Activated CD8-positive, alpha-beta T cell treated with anti-CD3 and anti-CD28 coated beads for 36 hours (primary cell): ENCODE measurements at regions not wholly inside any gene's neighbourhood (a gene's known extent, or its start where the extent isn't known, plus 50 kb on each side); places are given as distances from the start of the nearest gene placed in this dataset.
"Not testable (repeated sequence)": the region's sequence is repeated elsewhere in the genome, so short reads cannot be mapped to it uniquely, and the experiment has no call there.

ENCODE experiments used
- ATAC-seq: fragments of 200-7000 bp; cut with Tn5 transposase; one replicate; pipeline ENCODE4 v1.10.0; 2021; ENCODE audit warnings: mild to moderate bottlenecking, moderate library complexity
- CTCF ChIA-PET: fragments of 350-600 bp; sonication (Branson Sonifier 250); formaldehyde crosslinking; loops from one replicate; lab custom pipeline; 2021; ENCODE audit warnings: antibody characterized with exemption; lab: Charles Lee
- POLR2A ChIA-PET: fragments of 350-600 bp; sonication (Branson Sonifier 250); formaldehyde crosslinking; loops from one replicate; lab custom pipeline; 2021; ENCODE audit warnings: antibody characterized with exemption; lab: Charles Lee
- DNase-seq: peaks from one replicate; pipeline ENCODE4 v3.0.0-alpha.2; 2020
- H3K27ac Mint-ChIP-seq: one replicate; pipeline ENCODE4 v1.8.0; 2021; ENCODE audit warnings: mild to moderate bottlenecking, mixed read lengths
- H3K27me3 Mint-ChIP-seq: one replicate; pipeline ENCODE4 v1.8.0; 2021; ENCODE audit warnings: mixed read lengths
- H3K36me3 Mint-ChIP-seq: one replicate; pipeline ENCODE4 v1.8.0; 2021; ENCODE audit warnings: low read depth, mixed read lengths
- H3K4me1 Mint-ChIP-seq: one replicate; pipeline ENCODE4 v1.8.0; 2021; ENCODE audit warnings: low read depth, mixed read lengths
- H3K4me3 Mint-ChIP-seq: one replicate; pipeline ENCODE4 v1.8.0; 2021; ENCODE audit warnings: mild to moderate bottlenecking, moderate library complexity, mixed read lengths
- H3K9me3 Mint-ChIP-seq: one replicate; pipeline ENCODE4 v1.8.0; 2021; ENCODE audit warnings: mixed read lengths
- CTCF ChIP-seq: fragments of 200-600 bp; IDR thresholded peaks from one replicate; pipeline ENCODE4 v1.8.0; 2022; ENCODE audit warnings: antibody characterized with exemption, mild to moderate bottlenecking
- intact Hi-C: fragments of 100-400 bp; cut with micrococcal nuclease; formaldehyde crosslinking; loops from one replicate; pipeline ENCODE4 v1.10.0; 2022

- H3K4me1 Mint-ChIP-seq, result no peaks in the 10 kb centered on the region
- DNase-seq (no peak), ATAC-seq (no peak)
- H3K9me3 Mint-ChIP-seq, result peaks cover 2% of the 10 kb centered on the region
- no peak overlapping the region for H3K4me3 Mint-ChIP-seq
- no peaks in the 10 kb centered on the region for H3K36me3 Mint-ChIP-seq
- H3K27ac Mint-ChIP-seq, result no peak overlapping the region
- H3K27me3 Mint-ChIP-seq, result no peaks in the 10 kb centered on the region
- no peak for TF ChIP-seq CTCF
- intact Hi-C loops, result no loop called here
- ChIA-PET POLR2A (no interaction called here), CTCF (no interaction called here)
These were observed 290.1 kb upstream of the COBL start for GRCh38 chr7:51606601-51607154.

GRCh38 chr7:51602376-51602775, 285.8 kb upstream of the COBL start:
- no peak overlapping the region for H3K4me3 Mint-ChIP-seq
- ATAC-seq (no peak), DNase-seq (no peak)
- peaks cover 2% of the 10 kb centered on the region for H3K9me3 Mint-ChIP-seq
- no peaks in the 10 kb centered on the region for H3K4me1 Mint-ChIP-seq
- no peak for TF ChIP-seq CTCF
- no peak overlapping the region for H3K27ac Mint-ChIP-seq
- no peaks in the 10 kb centered on the region for H3K27me3 Mint-ChIP-seq
- POLR2A ChIA-PET, result no interaction called here
- H3K36me3 Mint-ChIP-seq, result no peaks in the 10 kb centered on the region
- intact Hi-C loops, result no loop called here
- CTCF ChIA-PET, result no interaction called here

- no peak for TF ChIP-seq CTCF
- Mint-ChIP-seq H3K4me3 (no peak overlapping the region), H3K27ac (no peak overlapping the region), H3K36me3 (no peaks in the 10 kb centered on the region), H3K4me1 (no peaks in the 10 kb centered on the region), H3K27me3 (no peaks in the 10 kb centered on the region), H3K9me3 (peaks cover 7% of the 10 kb centered on the region)
- DNase-seq (no peak), ATAC-seq (no peak)
- ChIA-PET POLR2A (no interaction called here), CTCF (no interaction called here)
- intact Hi-C loops, result no loop called here
These were observed 284.9 kb upstream of the COBL start for GRCh38 chr7:51601461-51601860.

- POLR2A ChIA-PET, CTCF ChIA-PET, DNase-seq, ATAC-seq, H3K4me3 Mint-ChIP-seq, intact Hi-C loops, H3K9me3 Mint-ChIP-seq, H3K27ac Mint-ChIP-seq, H3K36me3 Mint-ChIP-seq, H3K4me1 Mint-ChIP-seq, H3K27me3 Mint-ChIP-seq: not testable (repeated sequence)
These were observed 283.3 kb upstream of the COBL start for GRCh38 chr7:51599935-51600334.

GRCh38 chr7:51593628-51594027, 277.0 kb upstream of the COBL start:
- Mint-ChIP-seq H3K9me3 (peaks cover 5% of the 10 kb centered on the region), H3K36me3 (no peaks in the 10 kb centered on the region), H3K27ac (no peak overlapping the region), H3K4me3 (no peak overlapping the region), H3K27me3 (no peaks in the 10 kb centered on the region), H3K4me1 (no peaks in the 10 kb centered on the region)
- no peak for ATAC-seq
- intact Hi-C loops, result no loop called here
- CTCF ChIA-PET, result no interaction called here
- TF ChIP-seq CTCF, result no peak
- POLR2A ChIA-PET, result no interaction called here
- DNase-seq, result no peak
